ENCODE measurements at regions not wholly inside any gene's neighbourhood (a gene's known extent, or its start where the extent isn't known, plus 50 kb on each side); places are given as distances from the start of the nearest gene placed in this dataset.

DNA sequence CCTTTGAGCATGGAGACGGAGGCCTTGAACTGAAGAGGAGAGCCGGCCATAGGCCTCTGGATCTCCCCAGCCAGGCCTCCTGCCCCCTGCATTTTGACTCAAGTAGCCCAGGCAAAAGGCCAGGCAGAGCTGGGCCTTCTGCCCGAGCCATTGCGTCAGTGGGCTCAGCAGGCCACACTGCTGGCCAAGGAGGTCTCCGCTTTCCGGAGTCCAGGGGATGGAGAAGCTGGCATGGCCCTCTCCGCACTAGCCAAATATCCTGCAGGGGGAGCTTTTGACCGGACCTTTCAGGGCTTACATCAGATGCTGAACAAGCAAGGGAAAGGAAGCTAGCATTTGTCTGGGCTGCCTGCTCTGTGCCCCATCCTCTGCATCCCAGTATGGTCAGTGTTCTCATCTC lies 386.8 kb downstream of the TRIM36 start:
- H3K4me3 ChIP-seq (ENCODE audit: low read length), result no peak overlapping the region
- DNase-seq (ENCODE audit: low read depth), result no peak
- TF ChIP-seq, protein P1, sequence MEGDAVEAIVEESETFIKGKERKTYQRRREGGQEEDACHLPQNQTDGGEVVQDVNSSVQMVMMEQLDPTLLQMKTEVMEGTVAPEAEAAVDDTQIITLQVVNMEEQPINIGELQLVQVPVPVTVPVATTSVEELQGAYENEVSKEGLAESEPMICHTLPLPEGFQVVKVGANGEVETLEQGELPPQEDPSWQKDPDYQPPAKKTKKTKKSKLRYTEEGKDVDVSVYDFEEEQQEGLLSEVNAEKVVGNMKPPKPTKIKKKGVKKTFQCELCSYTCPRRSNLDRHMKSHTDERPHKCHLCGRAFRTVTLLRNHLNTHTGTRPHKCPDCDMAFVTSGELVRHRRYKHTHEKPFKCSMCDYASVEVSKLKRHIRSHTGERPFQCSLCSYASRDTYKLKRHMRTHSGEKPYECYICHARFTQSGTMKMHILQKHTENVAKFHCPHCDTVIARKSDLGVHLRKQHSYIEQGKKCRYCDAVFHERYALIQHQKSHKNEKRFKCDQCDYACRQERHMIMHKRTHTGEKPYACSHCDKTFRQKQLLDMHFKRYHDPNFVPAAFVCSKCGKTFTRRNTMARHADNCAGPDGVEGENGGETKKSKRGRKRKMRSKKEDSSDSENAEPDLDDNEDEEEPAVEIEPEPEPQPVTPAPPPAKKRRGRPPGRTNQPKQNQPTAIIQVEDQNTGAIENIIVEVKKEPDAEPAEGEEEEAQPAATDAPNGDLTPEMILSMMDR (IDR thresholded peaks at IDR 0.05; ENCODE audit: insufficient read depth, low read depth, low read length, missing control alignments), result no peak

DNA sequence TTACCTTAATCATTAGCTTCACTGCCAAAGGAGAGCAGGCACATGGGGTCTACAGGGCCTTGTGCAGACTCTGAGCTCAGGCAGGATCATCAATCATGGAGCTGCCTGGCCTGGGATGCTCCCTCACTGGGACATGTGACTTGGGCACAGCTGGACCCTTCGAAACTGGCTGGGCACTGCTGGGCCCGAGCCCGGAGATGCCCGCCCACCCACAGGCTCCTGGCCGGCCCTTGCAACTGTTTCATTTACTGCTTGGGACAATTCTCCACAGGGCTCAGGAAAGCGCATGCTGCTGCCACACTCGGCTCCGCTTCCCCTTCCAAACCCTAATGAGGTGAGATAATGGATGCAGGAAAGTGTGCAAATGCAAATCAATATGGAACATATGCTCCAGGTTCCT lies 387.5 kb downstream of the TRIM36 start:
- no peak for DNase-seq (ENCODE audit: low read depth)
- H3K4me3 ChIP-seq (ENCODE audit: low read length), result no peak overlapping the region
- TF ChIP-seq, protein P1 (IDR thresholded peaks at IDR 0.05; ENCODE audit: insufficient read depth, low read depth, low read length, missing control alignments), result no peak

DNA sequence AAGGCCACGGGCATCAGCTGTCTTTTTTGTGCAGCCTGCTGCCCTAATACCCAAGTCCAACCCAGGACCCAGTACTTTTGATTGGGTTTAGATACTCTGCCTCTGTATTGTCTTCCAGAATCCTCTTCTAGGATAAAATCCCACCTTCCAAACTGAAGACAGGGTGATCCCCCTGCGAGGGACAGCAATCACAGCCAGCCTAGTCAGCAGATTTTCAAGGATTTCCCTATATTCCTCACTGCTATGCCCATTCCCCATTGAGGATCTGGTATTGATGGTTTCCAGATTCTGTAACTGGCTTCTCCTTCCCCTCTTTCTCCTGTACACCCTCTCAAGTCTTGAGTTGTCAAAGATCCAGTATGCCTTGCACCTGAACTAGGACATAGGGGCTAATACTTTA lies 389.4 kb downstream of the TRIM36 start:
- TF ChIP-seq, protein P1 (IDR thresholded peaks at IDR 0.05; ENCODE audit: insufficient read depth, low read depth, low read length, missing control alignments), result no peak
- H3K4me3 ChIP-seq (ENCODE audit: low read length), result no peak overlapping the region
- DNase-seq (ENCODE audit: low read depth), result no peak

DNA sequence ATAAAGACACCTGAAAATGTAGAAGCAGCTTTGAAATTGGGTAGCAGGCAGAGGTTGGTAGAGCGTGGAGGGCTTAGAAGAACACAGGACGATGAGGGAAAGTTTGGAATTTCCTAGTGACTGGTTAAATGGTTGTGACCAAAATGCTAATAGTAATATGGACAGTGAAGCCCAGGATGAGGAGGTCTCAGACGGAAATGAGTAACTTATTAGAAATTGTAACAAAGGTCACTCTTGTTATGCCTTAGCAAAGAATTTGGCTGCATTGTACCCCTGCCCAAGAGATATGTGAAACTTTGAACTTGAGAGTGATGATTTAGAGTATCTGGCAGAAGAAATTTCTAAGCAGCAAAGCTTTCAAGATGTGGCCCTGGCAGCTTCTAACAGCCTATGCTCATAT lies 382.5 kb downstream of the KCNN2 start:
- TF ChIP-seq, protein P1 (IDR thresholded peaks at IDR 0.05; ENCODE audit: insufficient read depth, low read depth, low read length, missing control alignments), result no peak
- no peak for DNase-seq (ENCODE audit: low read depth)
- no peak overlapping the region for H3K4me3 ChIP-seq (ENCODE audit: low read length)

DNA sequence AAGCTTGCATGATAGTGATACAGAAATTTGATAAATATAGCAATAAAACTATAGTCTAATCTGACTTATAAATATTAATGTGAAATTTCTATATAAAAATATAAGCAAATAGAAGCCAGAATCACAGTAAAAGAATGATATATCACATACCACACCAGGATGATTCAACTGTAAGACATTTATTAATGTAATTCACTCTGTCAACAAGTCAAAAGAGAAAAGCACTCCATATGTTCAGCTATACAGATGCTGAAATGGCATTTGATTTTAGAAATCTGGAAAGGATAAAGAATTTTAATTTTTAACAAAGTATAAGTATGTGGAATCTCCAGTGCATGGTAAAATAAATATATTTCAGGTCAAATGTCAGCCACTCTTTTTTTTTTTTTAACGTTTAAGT lies 372.4 kb downstream of the KCNN2 start:
- DNase-seq (ENCODE audit: low read depth), result no peak
- TF ChIP-seq, protein P1 (IDR thresholded peaks at IDR 0.05; ENCODE audit: insufficient read depth, low read depth, low read length, missing control alignments), result no peak
- H3K4me3 ChIP-seq (ENCODE audit: low read length), result no peak overlapping the region

DNA sequence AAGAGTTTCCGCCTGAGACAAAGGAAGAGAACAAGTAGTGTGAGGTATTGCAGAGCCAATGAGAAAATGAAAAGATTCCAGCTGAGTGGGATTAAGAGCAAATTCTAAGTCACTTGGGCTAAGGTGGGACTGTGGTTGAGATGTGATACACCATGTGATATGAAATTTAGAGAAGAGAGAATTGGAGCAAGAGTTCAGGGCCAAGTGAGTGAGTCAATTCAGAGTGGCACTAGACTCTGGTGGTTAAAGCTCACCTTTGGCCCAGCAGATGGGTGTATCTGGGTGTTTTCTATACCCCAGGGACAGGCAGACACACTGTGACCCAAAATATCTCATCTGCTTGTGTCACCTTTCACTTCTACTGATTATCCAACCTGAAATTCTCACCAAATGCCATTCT lies 368.1 kb downstream of the KCNN2 start:
- DNase-seq (ENCODE audit: low read depth), result no peak
- TF ChIP-seq, protein P1 (IDR thresholded peaks at IDR 0.05; ENCODE audit: insufficient read depth, low read depth, low read length, missing control alignments), result no peak
- no peak overlapping the region for H3K4me3 ChIP-seq (ENCODE audit: low read length)

DNA sequence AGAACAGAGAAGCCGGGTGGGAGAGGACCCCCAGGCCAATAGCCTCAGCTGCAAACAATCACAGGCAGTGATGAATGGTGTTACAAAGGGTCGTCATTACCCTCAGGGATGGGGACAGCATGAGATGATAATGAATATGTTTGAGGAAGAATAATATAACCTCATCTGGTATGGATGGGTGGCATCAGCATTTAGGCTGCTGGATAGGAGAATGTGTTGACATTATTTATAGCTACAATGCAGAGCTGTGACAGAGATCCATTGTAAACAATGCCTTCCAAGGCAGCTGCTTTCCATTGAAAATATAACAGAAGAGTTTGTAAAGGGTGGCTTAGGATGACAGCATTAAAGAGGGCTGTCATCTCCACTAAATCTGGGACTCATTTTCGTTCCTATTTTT lies 365.5 kb downstream of the KCNN2 start:
- H3K4me3 ChIP-seq (ENCODE audit: low read length), result no peak overlapping the region

More for the DNA sequence above, 365.5 kb downstream of the KCNN2 start:
- no peak for DNase-seq (ENCODE audit: low read depth)
- TF ChIP-seq, protein P1 (IDR thresholded peaks at IDR 0.05; ENCODE audit: insufficient read depth, low read depth, low read length, missing control alignments), result no peak

Measured in epithelial cell of esophagus (primary cell).